H1 (cell line): ENCODE measurements at regions not wholly inside any gene's neighbourhood (a gene's known extent, or its start where the extent isn't known, plus 50 kb on each side); places are given as distances from the start of the nearest gene placed in this dataset.

Source experiments
- CTCF ChIA-PET: fragments of 300-600 bp; sonication (Branson Sonifier 250); formaldehyde crosslinking; loops from one replicate; lab custom pipeline; 2021; ENCODE audit not compliant: partially characterized antibody; lab: Charles Lee
- POLR2A ChIA-PET: fragments of 300-600 bp; sonication (Branson Sonifier 250); formaldehyde crosslinking; loops from one replicate; lab custom pipeline; 2021; ENCODE audit warnings: inconsistent platforms; ENCODE audit not compliant: partially characterized antibody; lab: Charles Lee
- DNase-seq, 2 experiments: peaks; one replicate each; pipeline versions ENCODE4 v3.0.0 to v3.0.0-alpha.2; 2010 to 2022; ENCODE audit warnings: low spot score in 2 of 2, low read depth in 1 of 2, mixed read lengths in 1 of 2
- FAIRE-seq: peaks from 2 replicates; lab custom pipeline; 2011; peaks lifted over from hg19 to GRCh38; lab: Jason Lieb, UNC
- H2AFZ ChIP-seq: 2 replicates; pipeline ENCODE4 v1.8.1; 2012; ENCODE audit warnings: low read length, inconsistent platforms
- H2AK5ac ChIP-seq: 2 replicates; pipeline ENCODE4 v1.6.1; 2013; ENCODE audit warnings: low read depth, low read length
- H2BK120ac ChIP-seq: replicated peaks from 2 replicates; pipeline ENCODE3; 2013; ENCODE audit warnings: low read depth, low read length, inconsistent platforms
- H2BK12ac ChIP-seq: 2 replicates; pipeline ENCODE4 v1.6.1; 2013; ENCODE audit warnings: low read depth, low read length
- H2BK15ac ChIP-seq: 2 replicates; pipeline ENCODE4 v1.6.1; 2013; ENCODE audit warnings: low read length
- H2BK20ac ChIP-seq: 2 replicates; pipeline ENCODE4 v1.6.1; 2013; ENCODE audit warnings: low read length
- H2BK5ac ChIP-seq: 2 replicates; pipeline ENCODE4 v1.6.1; 2013; ENCODE audit warnings: low read depth, low read length
- H3K14ac ChIP-seq: 2 replicates; pipeline ENCODE4 v1.6.1; 2013; ENCODE audit warnings: inconsistent platforms; ENCODE audit not compliant: insufficient read length
- H3K18ac ChIP-seq: 2 replicates; pipeline ENCODE4 v1.6.1; 2013; ENCODE audit warnings: low read length; ENCODE audit errors: extremely low read depth
- H3K23ac ChIP-seq: 2 replicates; pipeline ENCODE4 v1.6.1; 2013; ENCODE audit warnings: inconsistent platforms; ENCODE audit not compliant: insufficient read length
- H3K23me2 ChIP-seq: 2 replicates; pipeline ENCODE4 v1.6.1; 2013; ENCODE audit warnings: low read depth, low read length
- H3K27ac ChIP-seq: 2 replicates; pipeline ENCODE4 v1.6.1; 2011; ENCODE audit warnings: low read depth, low read length, inconsistent platforms
- H3K27me3 ChIP-seq, 4 experiments: replicated peaks in 1 of 4; 1 replicate in 1 of 4; 2 replicates in 3 of 4; pipeline versions ENCODE4 v1.6.1 to v1.8.1; 2011 to 2013; ENCODE audit warnings: low read length in 3 of 4, mild to moderate bottlenecking in 3 of 4, inconsistent platforms in 2 of 4, mixed read lengths in 2 of 4, moderate library complexity in 1 of 4; ENCODE audit not compliant: control insufficient read depth in 3 of 4, insufficient read depth in 3 of 4; ENCODE audit errors: extremely low read depth in 1 of 4
- H3K36me3 ChIP-seq, 4 experiments: 2 replicates each; pipeline versions ENCODE4 v1.6.1 to v1.8.1; 2011 to 2013; ENCODE audit warnings: mild to moderate bottlenecking in 4 of 4, low read length in 3 of 4, moderate library complexity in 2 of 4, control low read depth in 1 of 4, inconsistent platforms in 1 of 4; ENCODE audit not compliant: insufficient read depth in 4 of 4, control insufficient read depth in 2 of 4
- H3K4ac ChIP-seq: replicated peaks from 2 replicates; pipeline ENCODE3; 2013; ENCODE audit warnings: low read length, low read depth, mixed read lengths, inconsistent platforms; ENCODE audit not compliant: insufficient read length
- H3K4me1 ChIP-seq, 4 experiments: replicated peaks in 1 of 4; 1 replicate in 1 of 4; 2 replicates in 3 of 4; pipeline versions ENCODE4 v1.6.1 to v1.8.1; 2011 to 2013; ENCODE audit warnings: low read length in 3 of 4, inconsistent platforms in 2 of 4, mixed read lengths in 1 of 4; ENCODE audit not compliant: insufficient read depth in 4 of 4, control insufficient read depth in 3 of 4
- H3K4me2 ChIP-seq, 2 experiments: 2 replicates each; pipeline versions ENCODE4 v1.6.1 to v1.8.1; 2011 to 2013; ENCODE audit warnings: low read depth in 2 of 2, low read length in 2 of 2, control low read depth in 1 of 2, inconsistent platforms in 1 of 2, mild to moderate bottlenecking in 1 of 2; ENCODE audit not compliant: insufficient read depth in 1 of 2
- H3K4me3 ChIP-seq, 4 experiments: fragments of 200-600, 300-600 bp in 1 of 4; sonication (generic), shearing (Covaris generic), sonication (Bioruptor Twin) in 1 of 4; 2 replicates each; pipeline versions ENCODE4 v1.5.1 to v1.8.1; 2011 to 2016; ENCODE audit warnings: low read length in 4 of 4, low read depth in 3 of 4, control low read depth in 2 of 4, inconsistent platforms in 2 of 4, mild to moderate bottlenecking in 2 of 4, mixed read lengths in 1 of 4, moderate library complexity in 1 of 4; ENCODE audit not compliant: insufficient read depth in 2 of 4; ENCODE audit errors: extremely low read depth in 1 of 4
- H3K56ac ChIP-seq: replicated peaks from 2 replicates; pipeline ENCODE3; 2013; ENCODE audit warnings: low read depth, mild to moderate bottlenecking, mixed read lengths, low read length, inconsistent platforms; ENCODE audit not compliant: insufficient read length
- H3K79me1 ChIP-seq: 2 replicates; pipeline ENCODE4 v1.6.1; 2013; ENCODE audit warnings: low read depth, low read length, control low read depth
- H3K79me2 ChIP-seq, 2 experiments: 2 replicates each; pipeline versions ENCODE4 v1.6.1 to v1.8.1; 2012 to 2013; ENCODE audit warnings: low read length in 2 of 2, mild to moderate bottlenecking in 2 of 2, inconsistent platforms in 1 of 2; ENCODE audit not compliant: insufficient read depth in 2 of 2, control insufficient read depth in 1 of 2
- H3K9ac ChIP-seq, 4 experiments: replicated peaks in 1 of 4; 1 replicate in 1 of 4; 2 replicates in 3 of 4; pipeline versions ENCODE4 v1.6.1 to v1.8.1; 2011 to 2013; ENCODE audit warnings: low read depth in 3 of 4, low read length in 3 of 4, control low read depth in 2 of 4, mild to moderate bottlenecking in 2 of 4, moderate library complexity in 2 of 4, inconsistent platforms in 1 of 4; ENCODE audit errors: extremely low read depth in 1 of 4
- H3K9me3 ChIP-seq, 2 experiments: 2 replicates each; pipeline versions ENCODE4 v1.6.1 to v1.8.1; 2012 to 2013; ENCODE audit warnings: mild to moderate bottlenecking in 2 of 2, moderate library complexity in 2 of 2, control low read depth in 1 of 2, inconsistent platforms in 1 of 2, low read depth in 1 of 2, low read length in 1 of 2, mixed read lengths in 1 of 2; ENCODE audit not compliant: insufficient read depth in 2 of 2
- H4K20me1 ChIP-seq, 2 experiments: replicated peaks in 1 of 2; 2 replicates each; pipeline versions ENCODE3 to v1.8.1; 2011 to 2013; ENCODE audit warnings: inconsistent platforms in 2 of 2, low read length in 2 of 2, mild to moderate bottlenecking in 1 of 2; ENCODE audit not compliant: insufficient read depth in 2 of 2, control insufficient read depth in 1 of 2
- H4K5ac ChIP-seq: 2 replicates; pipeline ENCODE4 v1.6.1; 2013; ENCODE audit warnings: low read length, low read depth, mixed read lengths, inconsistent platforms; ENCODE audit not compliant: insufficient read length
- H4K8ac ChIP-seq: 2 replicates; pipeline ENCODE4 v1.8.0; 2013; ENCODE audit warnings: mild to moderate bottlenecking, moderate library complexity, low read length, inconsistent platforms; ENCODE audit not compliant: insufficient read depth; ENCODE audit errors: extremely low read depth
- H4K91ac ChIP-seq: replicated peaks from 2 replicates; pipeline ENCODE3; 2013; ENCODE audit warnings: low read length, mixed read lengths, inconsistent platforms; ENCODE audit not compliant: insufficient read length
- CEBPB ChIP-seq: IDR thresholded peaks from 2 replicates; pipeline ENCODE4 v1.6.1; 2012; ENCODE audit warnings: low read depth, low read length
- EP300 ChIP-seq, 2 experiments: IDR thresholded peaks; 1 replicate in 1 of 2; 2 replicates in 1 of 2; pipeline ENCODE4 v1.6.1; 2011 to 2012; ENCODE audit warnings: low read depth in 2 of 2, low read length in 2 of 2, mild to moderate bottlenecking in 2 of 2, borderline replicate concordance in 1 of 2, inconsistent platforms in 1 of 2, moderate library complexity in 1 of 2
- GABPA ChIP-seq: IDR thresholded peaks from 2 replicates; pipeline ENCODE4 v1.6.1; 2011; ENCODE audit warnings: mild to moderate bottlenecking, low read length, moderate library complexity, borderline replicate concordance; ENCODE audit not compliant: insufficient read depth
- JUN ChIP-seq: IDR thresholded peaks from 2 replicates; pipeline ENCODE4 v1.6.1; 2011; ENCODE audit warnings: low read depth, mild to moderate bottlenecking, improper control_type of control experiment, low read length
- POLR2A ChIP-seq, 2 experiments: IDR thresholded peaks; 1 replicate in 1 of 2; 2 replicates in 1 of 2; pipeline ENCODE4 v1.6.1; 2011; ENCODE audit warnings: low read depth in 2 of 2, low read length in 2 of 2, mild to moderate bottlenecking in 2 of 2; ENCODE audit errors: control extremely low read depth in 1 of 2
- POLR2AphosphoS5 ChIP-seq: IDR thresholded peaks from 2 replicates; pipeline ENCODE4 v1.6.1; 2011; ENCODE audit warnings: low read depth, low read length
- WGBS, 2 experiments: shearing (Covaris generic) in 1 of 2; methylation state at CpG; one replicate each; pipeline versions ENCODE4 v1.1.6 to v1.1.7; 2013 to 2015; ENCODE audit warnings: low lambda C conversion rate in 2 of 2, mixed read lengths in 2 of 2, inconsistent platforms in 1 of 2, low coverage in 1 of 2, missing lambda C conversion rate in 1 of 2; ENCODE audit not compliant: insufficient replicate concordance in 2 of 2, insufficient coverage in 1 of 2, insufficient read length in 1 of 2; ENCODE audit errors: extremely low coverage in 1 of 2, missing lambda C conversion rate in 1 of 2; 5-methylcytosine and 5-hydroxymethylcytosine counted together
- TF ChIP-seq, protein P1 (sequence below): IDR thresholded peaks from 2 replicates; pipeline ENCODE4 v1.6.1; 2011; ENCODE audit warnings: low read length, improper control_type of control experiment

DNA sequence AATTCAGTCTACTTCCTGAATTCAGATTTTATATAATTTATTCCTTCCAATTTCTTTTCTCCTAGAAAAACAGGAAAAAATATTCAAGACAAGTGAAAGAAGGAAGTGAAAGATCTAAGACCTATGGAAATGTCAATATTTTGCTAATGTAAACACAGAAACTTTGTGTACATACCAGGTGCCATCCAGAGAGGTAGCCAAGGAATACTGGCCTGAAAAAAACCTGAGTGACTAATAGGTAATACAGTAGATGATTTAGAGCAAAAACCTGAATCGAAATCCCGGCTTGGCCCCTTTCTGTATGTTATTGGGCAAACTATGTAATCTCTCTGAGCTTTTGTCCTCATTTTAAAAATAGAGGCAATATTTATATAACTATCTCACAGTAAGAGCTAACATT, 59.2 kb upstream of the FSHB start:
- no peaks in the 10 kb centered on the region for H3K36me3 ChIP-seq
- no peak overlapping the region for H3K4ac ChIP-seq
- FAIRE-seq (no peak), DNase-seq (no peak)
- H3K23me2 ChIP-seq: no peaks in the 10 kb centered on the region
- H3K9me3 ChIP-seq: no peaks in the 10 kb centered on the region; a peak in 1 of 4 replicates
- no peak overlapping the region for H3K27ac ChIP-seq
- no peak overlapping the region for H3K4me3 ChIP-seq
- no peak overlapping the region for H2BK5ac ChIP-seq
- no peaks in the 10 kb centered on the region for H3K27me3 ChIP-seq
- no peak overlapping the region for H2BK12ac ChIP-seq
- no peak overlapping the region for H3K9ac ChIP-seq
- TF ChIP-seq JUN: no peak
- no peak for TF ChIP-seq POLR2A (IDR thresholded peaks at IDR 0.05; ENCODE audit: control extremely low read depth in 1 of 2, low read depth in 2 of 2, low read length in 2 of 2)
- no peak for TF ChIP-seq CEBPB
- no peak for TF ChIP-seq POLR2AphosphoS5
- no peak for TF ChIP-seq EP300 (IDR thresholded peaks at IDR 0.05; ENCODE audit: borderline replicate concordance in 1 of 2, low read depth in 2 of 2, low read length in 2 of 2)
- TF ChIP-seq, protein P1, sequence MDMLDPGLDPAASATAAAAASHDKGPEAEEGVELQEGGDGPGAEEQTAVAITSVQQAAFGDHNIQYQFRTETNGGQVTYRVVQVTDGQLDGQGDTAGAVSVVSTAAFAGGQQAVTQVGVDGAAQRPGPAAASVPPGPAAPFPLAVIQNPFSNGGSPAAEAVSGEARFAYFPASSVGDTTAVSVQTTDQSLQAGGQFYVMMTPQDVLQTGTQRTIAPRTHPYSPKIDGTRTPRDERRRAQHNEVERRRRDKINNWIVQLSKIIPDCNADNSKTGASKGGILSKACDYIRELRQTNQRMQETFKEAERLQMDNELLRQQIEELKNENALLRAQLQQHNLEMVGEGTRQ: no peak
- no peak for TF ChIP-seq GABPA
- CTCF ChIA-PET: interaction anchor here (0.6 to 4.6 kb wide), 8 partner anchors 24 to 754 kb away, joined by 3 to 29 read pairs (median 4); no protein-coding TSS in a partner anchor
- 90% methylated on average over 2 of the region's 2 CpGs; no CpG with 5 or more reads in 1 of the 2 experiments for WGBS, 2 experiments
- no peak overlapping the region for H2AK5ac ChIP-seq
- POLR2A ChIA-PET: no interaction called here
- no peaks in the 10 kb centered on the region for H3K79me2 ChIP-seq
- H2BK15ac ChIP-seq: no peak overlapping the region
- no peak overlapping the region for H2BK120ac ChIP-seq
- no peak overlapping the region for H4K91ac ChIP-seq
- no peak overlapping the region for H3K23ac ChIP-seq
- no peak overlapping the region for H4K5ac ChIP-seq
- no peak overlapping the region for H4K8ac ChIP-seq
- no peak overlapping the region for H2AFZ ChIP-seq
- H3K4me2 ChIP-seq: no peak overlapping the region
- H3K56ac ChIP-seq: no peak overlapping the region
- H3K79me1 ChIP-seq: no peaks in the 10 kb centered on the region
- H2BK20ac ChIP-seq: no peak overlapping the region
- no peak overlapping the region for H3K18ac ChIP-seq
- H4K20me1 ChIP-seq: no peaks in the 10 kb centered on the region
- H3K4me1 ChIP-seq: no peaks in the 10 kb centered on the region
- H3K14ac ChIP-seq: no peak overlapping the region
